ENCODE measurements at regions not wholly inside any gene's neighbourhood (a gene's known extent, or its start where the extent isn't known, plus 50 kb on each side); places are given as distances from the start of the nearest gene placed in this dataset.

GRCh38 chr3:106213954-106214353 lies 345.1 kb upstream of the CBLB start:
- DNase-seq (ENCODE audit: low read depth in 2 of 2) = no peak

GRCh38 chr3:106214641-106215040 lies 345.8 kb upstream of the CBLB start:
- no peak for DNase-seq (ENCODE audit: low read depth in 2 of 2)

GRCh38 chr3:106215047-106215446 lies 346.2 kb upstream of the CBLB start:
- no peak for DNase-seq (ENCODE audit: low read depth in 2 of 2)

GRCh38 chr3:106217745-106218144 lies 348.9 kb upstream of the CBLB start:
- DNase-seq (ENCODE audit: low read depth in 2 of 2) = no peak

DNA sequence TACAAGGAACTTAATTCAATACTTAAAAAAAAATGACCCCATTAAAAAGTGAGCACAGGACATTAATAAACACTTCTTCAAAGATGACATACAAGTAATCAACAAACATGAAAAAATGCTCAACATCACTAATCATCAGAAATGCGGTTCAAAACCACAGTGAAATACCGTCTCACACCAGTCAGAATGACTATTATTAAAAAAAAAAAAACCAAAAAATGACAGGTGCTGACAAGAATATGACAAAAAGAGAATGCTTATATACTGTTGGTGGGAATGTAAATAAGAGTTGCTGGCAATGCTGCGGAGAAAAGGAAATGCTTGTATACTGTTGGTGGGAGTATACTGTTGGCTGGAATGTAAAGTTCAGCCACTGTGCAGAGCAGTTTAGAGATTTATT lies 358.3 kb upstream of the CBLB start:
- no peak for DNase-seq (ENCODE audit: low read depth in 2 of 2)

DNA sequence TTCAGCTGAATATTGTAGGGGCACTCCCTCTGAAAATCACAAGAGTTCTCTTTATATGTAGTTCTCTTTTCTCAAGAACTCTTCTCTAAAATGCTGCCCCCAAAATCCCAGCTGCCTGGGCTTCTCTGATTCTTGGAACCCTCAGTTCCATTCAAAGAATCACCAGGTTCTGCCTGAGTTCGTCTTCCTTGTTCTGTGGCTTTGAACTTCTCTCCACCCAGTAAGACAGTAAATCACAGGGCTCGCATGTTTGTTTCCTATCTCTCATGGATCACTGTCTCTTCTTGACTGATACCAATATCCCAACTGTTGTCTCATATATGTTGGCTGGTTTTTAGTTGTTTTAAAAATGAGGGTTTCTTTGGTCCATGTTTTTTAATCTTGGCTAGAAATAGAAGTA lies 359.5 kb upstream of the CBLB start:
- DNase-seq (ENCODE audit: low read depth in 2 of 2) = no peak

GRCh38 chr3:106229495-106230278 lies 360.9 kb upstream of the CBLB start:
- DNase-seq (ENCODE audit: low read depth in 2 of 2) = no peak

DNA sequence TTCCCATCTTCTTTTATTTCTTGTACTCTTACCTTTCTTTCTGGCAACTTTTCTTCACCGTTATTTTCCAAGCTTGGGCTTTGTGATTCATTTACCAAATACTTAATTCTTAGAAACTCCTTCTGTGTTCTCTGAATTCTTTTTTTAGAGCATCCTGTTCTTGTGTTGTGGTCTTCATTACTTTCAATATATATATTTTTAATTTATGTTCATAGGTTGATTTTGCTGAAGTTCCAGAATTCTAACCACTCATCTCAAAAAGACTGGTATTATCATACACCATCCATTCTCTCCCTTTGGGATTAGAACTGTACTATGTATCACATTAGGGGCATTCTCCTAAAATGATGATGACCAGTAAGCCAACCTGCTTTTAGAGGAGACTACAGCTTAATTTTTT lies 362.3 kb upstream of the CBLB start:
- DNase-seq (ENCODE audit: low read depth in 2 of 2) = no peak

- DNase-seq (ENCODE audit: low read depth in 2 of 2) = no peak
These were observed 364.1 kb upstream of the CBLB start for GRCh38 chr3:106232956-106233355.

GRCh38 chr3:106239195-106239697 lies 370.4 kb upstream of the CBLB start:
- DNase-seq (ENCODE audit: low read depth in 2 of 2) = no peak

DNA sequence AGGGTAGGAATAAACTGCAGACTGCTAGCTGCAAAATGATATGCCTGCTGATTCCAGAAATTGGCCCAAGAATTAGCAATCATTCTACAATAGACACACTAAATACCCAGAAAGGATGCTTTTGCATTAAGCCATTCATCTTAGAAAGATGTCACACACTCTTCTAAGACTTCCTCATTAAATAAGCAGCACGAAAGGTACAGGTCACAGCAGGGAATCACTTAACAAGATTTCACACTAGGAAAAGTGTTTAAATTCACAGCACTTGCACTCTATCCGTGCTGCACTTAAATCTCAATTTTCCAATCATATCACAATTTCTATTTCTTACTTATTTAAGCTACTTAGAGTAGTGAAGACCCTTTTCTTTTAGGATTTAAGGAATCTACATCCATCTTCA lies 372.8 kb upstream of the CBLB start:
- DNase-seq (ENCODE audit: low read depth in 2 of 2) = no peak

GRCh38 chr3:106242781-106243180 lies 374.0 kb upstream of the CBLB start:
- DNase-seq (ENCODE audit: low read depth in 2 of 2) = no peak

DNA sequence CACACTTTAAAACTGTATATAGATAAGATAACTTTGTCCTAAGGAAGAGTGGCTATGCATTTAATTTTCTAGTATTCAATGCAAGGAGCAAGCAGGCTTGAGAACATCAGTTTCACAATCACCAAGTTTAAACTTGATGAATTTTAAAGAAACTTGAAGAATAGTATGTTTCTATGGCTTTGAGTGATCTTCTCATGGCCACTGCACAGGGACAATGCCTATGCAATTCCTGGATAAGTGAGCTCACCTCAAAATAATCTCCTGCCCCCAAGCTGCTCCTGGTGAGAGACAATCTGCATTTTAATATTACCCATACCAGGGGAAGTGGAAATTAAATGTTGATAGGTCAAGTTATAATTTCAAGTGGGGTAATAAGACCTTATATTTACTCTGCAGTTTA lies 376.6 kb upstream of the CBLB start:
- no peak for DNase-seq (ENCODE audit: low read depth in 2 of 2)

GRCh38 chr3:106247902-106248684 lies 379.3 kb upstream of the CBLB start:
- DNase-seq (ENCODE audit: low read depth in 2 of 2) = no peak

DNA sequence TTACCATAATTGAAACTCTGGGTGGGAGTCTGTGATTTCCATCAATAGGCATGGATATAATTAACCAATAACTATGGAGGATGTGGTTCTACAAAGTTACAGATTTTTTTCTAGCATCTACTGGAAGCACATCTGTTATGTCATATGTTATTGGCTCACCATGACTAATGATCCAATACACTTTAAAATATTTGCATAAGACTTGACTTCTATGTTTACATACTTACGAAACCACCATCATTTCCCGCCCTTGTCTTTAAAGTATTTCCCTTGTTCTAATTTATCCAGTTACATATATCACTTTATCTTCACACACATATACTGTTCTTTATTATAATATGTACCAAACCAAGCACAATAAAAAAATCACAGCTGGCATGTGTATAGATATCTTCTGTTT lies 380.3 kb upstream of the CBLB start:
- DNase-seq (ENCODE audit: low read depth in 2 of 2) = no peak

GRCh38 chr3:106249981-106250380 lies 381.2 kb upstream of the CBLB start:
- DNase-seq (ENCODE audit: low read depth in 2 of 2) = no peak

DNA sequence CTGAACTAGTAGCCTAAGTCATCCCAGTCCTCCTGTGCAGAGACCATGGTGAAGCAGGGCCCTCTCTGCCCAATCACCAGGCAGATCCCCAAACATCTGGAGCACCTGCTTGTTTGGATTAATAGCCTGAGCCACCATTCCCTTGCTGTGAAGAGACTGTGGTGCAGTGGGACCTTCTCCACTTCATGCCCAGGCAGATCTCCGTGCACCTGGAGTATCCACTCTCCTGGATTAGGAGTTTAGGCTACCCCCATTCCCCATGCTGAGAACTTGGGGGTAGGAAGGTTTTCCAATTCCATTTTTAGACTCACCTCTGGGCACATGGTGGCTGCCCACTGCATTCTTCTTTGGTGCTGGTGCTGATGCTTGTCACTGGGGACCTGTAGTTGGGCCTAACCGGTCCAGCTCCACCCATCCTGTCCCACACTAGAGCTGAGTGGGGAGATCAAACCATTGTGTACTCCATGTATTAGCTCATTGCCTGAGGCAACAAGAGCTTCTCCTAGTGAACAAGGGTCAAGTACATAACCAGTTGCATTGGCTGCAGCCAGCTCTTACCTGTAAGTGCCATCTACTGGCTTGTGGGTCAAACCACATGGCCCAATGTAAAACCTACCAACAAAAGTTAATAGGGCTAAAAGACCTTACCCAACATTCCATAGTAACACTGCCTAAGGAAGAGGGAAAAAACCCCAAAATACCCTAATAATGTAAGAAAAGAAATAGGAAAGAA lies 382.5 kb upstream of the CBLB start:
- no peak for DNase-seq (ENCODE audit: low read depth in 2 of 2)

DNA sequence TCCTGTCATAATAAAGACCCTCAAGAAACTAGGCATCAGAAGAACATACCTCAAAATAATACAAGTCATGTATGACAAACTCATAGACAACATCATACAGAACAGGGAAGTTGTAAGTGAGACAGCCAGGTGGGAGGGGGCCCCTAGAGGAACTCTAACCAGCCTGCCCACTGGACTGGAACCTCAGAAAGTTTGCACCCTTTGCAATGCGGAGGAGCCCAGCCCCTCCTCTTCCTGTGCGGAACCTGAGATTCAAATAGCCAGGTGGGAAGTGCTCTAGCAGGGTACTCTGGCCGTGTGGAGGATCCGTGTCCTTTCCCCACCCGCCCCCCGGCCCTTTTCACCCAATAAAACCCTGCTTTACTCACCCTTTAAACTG lies 387.0 kb upstream of the CBLB start:
- no peak for DNase-seq (ENCODE audit: low read depth in 2 of 2)

- DNase-seq (ENCODE audit: low read depth in 2 of 2) = no peak
These were observed 387.6 kb upstream of the CBLB start for GRCh38 chr3:106256249-106256957.

- DNase-seq (ENCODE audit: low read depth in 2 of 2) = no peak
These were observed 388.4 kb upstream of the CBLB start for GRCh38 chr3:106257172-106257571.

DNA sequence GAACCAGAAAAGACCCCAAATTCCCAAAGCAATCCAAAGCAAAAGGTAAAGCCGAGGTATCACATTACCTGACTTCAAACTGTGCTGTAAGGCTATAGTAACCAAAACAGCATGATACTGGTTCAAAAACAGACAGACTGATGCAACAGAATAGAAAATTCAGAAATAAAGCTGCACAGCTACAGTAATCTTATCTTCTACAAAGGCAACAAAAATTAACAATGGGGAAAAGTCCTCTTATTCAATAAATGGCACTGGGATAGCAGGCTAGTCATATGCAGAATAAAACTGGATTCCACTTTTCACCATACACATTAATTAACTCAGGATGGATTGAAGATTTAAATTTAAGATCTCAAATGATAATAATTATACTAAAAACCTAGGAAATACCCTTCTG lies 392.6 kb upstream of the CBLB start:
- no peak for DNase-seq (ENCODE audit: low read depth in 2 of 2)
